ENCODE measurements at regions not wholly inside any gene's neighbourhood (a gene's known extent, or its start where the extent isn't known, plus 50 kb on each side); places are given as distances from the start of the nearest gene placed in this dataset.

DNA sequence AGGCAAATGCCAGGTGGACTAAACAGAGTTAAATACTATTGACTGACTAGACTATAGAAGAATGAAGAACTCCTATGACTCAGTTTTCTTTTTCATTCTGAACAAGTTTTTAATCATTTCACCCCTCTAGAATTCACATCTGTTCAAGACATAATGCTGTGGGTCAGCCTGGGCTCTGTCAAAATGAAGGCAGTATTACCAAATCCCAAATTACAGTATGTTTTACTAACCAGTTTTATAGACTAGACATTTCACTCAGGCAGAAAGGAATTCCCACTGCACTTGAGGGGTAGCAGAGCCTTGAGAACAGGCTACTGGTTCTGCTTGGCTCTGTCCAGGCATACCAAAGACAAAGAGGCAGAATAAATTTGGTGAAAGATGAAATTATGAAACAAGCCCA lies 511.7 kb downstream of the EPHA4 start:
- in situ Hi-C loops (cut with MboI; ENCODE audit: low pct_unique_long_range_greater_than_20kb, low sequenced_read_pairs, unreplicated experiment): no loop called here
- DNase-seq (ENCODE audit: low spot score): no peak
- TF ChIP-seq, protein P1, sequence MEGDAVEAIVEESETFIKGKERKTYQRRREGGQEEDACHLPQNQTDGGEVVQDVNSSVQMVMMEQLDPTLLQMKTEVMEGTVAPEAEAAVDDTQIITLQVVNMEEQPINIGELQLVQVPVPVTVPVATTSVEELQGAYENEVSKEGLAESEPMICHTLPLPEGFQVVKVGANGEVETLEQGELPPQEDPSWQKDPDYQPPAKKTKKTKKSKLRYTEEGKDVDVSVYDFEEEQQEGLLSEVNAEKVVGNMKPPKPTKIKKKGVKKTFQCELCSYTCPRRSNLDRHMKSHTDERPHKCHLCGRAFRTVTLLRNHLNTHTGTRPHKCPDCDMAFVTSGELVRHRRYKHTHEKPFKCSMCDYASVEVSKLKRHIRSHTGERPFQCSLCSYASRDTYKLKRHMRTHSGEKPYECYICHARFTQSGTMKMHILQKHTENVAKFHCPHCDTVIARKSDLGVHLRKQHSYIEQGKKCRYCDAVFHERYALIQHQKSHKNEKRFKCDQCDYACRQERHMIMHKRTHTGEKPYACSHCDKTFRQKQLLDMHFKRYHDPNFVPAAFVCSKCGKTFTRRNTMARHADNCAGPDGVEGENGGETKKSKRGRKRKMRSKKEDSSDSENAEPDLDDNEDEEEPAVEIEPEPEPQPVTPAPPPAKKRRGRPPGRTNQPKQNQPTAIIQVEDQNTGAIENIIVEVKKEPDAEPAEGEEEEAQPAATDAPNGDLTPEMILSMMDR (IDR thresholded peaks at IDR 0.05; ENCODE audit: extremely low read depth, insufficient read depth, missing control alignments): no peak

DNA sequence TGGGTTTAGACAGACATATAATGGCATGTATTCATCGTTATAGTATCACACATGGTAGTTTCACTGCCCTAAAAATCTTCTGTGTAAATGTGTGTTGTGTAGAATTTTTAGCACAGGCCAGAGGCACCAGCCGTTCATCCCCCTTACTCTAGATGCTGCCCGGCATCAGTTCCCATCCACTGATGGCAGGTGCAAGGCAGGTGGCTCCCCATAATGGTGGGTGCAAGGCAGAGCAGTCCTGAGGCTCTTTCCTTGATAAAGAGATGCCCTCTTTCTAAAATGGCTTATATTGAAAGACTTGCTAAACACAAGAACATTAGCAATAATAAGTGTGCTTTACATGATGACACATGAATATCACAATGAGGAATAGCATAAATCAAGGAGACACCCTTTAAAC lies 508.5 kb downstream of the EPHA4 start:
- in situ Hi-C loops (cut with MboI; ENCODE audit: low pct_unique_long_range_greater_than_20kb, low sequenced_read_pairs, unreplicated experiment): no loop called here
- TF ChIP-seq, protein P1 (IDR thresholded peaks at IDR 0.05; ENCODE audit: extremely low read depth, insufficient read depth, missing control alignments): no peak

DNA sequence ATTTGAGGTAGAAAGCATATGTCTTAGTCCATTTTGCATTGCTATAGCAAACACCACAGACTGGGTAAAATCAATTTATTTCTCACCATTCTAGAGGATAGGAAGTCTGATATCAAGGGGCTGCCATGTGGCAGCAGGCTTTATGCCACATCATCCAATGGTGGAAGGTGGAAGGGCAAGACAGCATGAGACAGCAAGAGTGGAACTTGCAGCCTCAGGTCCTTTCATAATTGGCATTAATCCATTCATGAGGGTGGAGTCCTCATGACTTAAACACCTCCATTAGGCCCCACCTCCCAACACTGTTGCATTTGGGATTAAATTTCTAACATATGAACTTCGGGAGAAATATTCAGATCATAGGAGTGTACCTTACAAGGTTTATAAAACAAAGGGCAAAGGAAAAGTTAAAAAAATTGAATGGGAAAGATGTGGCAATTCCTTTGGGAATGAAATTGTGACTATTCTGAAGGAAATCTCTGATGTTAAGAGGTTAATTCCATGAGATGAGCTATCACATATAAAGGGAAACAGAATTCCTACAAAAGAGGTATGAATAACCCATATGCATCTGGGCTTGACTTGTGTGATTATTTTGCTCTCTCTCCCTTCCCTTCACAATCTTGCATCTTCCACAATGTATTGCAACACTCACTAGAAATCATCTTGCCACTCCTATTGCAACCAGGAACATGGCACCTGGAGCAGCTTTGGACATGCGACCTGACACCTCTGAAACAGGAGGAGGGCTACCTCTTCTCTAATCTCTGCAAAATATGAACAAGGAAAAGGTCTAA lies 507.8 kb downstream of the EPHA4 start:
- TF ChIP-seq, protein P1 (IDR thresholded peaks at IDR 0.05; ENCODE audit: extremely low read depth, insufficient read depth, missing control alignments): no peak
- DNase-seq (ENCODE audit: low spot score): no peak
- in situ Hi-C loops (cut with MboI; ENCODE audit: low pct_unique_long_range_greater_than_20kb, low sequenced_read_pairs, unreplicated experiment): no loop called here

More for the DNA sequence above, 508.5 kb downstream of the EPHA4 start:
- DNase-seq (ENCODE audit: low spot score): no peak

DNA sequence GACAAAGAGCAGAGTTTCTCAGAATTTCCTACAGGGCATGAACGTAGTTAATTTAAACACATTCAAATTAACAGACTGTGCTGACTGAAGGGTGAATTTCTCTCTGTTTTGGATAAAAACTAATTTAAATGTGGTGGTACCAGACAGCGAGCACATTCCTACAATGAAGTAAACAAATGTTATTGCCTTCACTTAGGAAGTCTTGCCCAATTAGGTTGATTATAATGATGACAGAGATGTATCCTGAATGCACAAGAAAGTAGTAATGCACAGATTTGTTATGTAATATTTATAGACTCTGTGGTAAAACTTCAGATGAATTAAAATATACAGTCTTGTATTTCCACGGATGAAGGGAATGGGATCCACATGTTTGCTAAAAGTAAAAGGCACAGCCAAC lies 507.2 kb downstream of the EPHA4 start:
- no peak for DNase-seq (ENCODE audit: low spot score)
- TF ChIP-seq, protein P1 (IDR thresholded peaks at IDR 0.05; ENCODE audit: extremely low read depth, insufficient read depth, missing control alignments): no peak
- in situ Hi-C loops (cut with MboI; ENCODE audit: low pct_unique_long_range_greater_than_20kb, low sequenced_read_pairs, unreplicated experiment): no loop called here

DNA sequence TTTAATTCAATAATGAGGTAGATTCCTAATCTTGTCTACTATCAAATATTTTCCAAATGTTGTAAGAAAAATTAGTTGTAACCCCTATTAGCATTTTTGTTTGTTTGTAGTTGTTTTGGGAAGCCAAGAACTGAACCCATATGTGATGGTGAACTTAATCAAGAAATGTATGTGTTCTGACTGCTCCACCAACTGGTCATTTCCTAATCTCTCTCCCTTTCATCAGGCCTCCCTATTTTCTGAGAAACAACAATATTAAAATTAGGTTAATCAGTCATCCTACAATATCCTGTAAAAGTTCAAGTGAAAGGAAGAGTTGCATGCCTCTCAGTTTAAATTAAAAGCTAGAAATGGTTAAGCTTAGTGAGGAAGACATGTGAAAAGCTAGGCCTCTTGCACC lies 504.0 kb downstream of the EPHA4 start:
- in situ Hi-C loops (cut with MboI; ENCODE audit: low pct_unique_long_range_greater_than_20kb, low sequenced_read_pairs, unreplicated experiment): no loop called here

DNA sequence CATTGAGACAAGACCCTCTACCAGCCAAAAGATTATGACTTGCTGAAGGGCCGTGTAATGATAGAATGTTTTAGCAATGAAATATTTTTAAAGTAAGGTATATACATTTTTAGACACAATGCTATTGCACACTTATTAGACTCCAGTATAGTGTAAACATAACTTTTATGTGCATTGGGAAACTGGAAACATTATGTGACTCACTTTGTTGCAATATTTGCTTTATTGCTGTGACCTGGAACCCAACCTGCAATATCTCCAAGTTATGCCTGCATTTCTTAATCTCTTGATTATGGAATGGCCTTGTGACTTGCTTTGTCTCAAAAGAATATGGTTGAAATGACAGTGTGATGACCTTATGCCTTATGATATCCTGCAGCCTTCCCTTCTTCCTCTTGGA lies 502.0 kb downstream of the EPHA4 start:
- TF ChIP-seq, protein P1 (IDR thresholded peaks at IDR 0.05; ENCODE audit: extremely low read depth, insufficient read depth, missing control alignments): no peak
- in situ Hi-C loops (cut with MboI; ENCODE audit: low pct_unique_long_range_greater_than_20kb, low sequenced_read_pairs, unreplicated experiment): no loop called here
- DNase-seq (ENCODE audit: low spot score): no peak

More for the DNA sequence above, 504.0 kb downstream of the EPHA4 start:
- TF ChIP-seq, protein P1 (IDR thresholded peaks at IDR 0.05; ENCODE audit: extremely low read depth, insufficient read depth, missing control alignments): no peak
- no peak for DNase-seq (ENCODE audit: low spot score)
